K562 (cell line): ENCODE measurements at regions not wholly inside any gene's neighbourhood (a gene's known extent, or its start where the extent isn't known, plus 50 kb on each side); places are given as distances from the start of the nearest gene placed in this dataset.

Experiments used
- ATF7 ChIP-seq: fragments of 450-650 bp; IDR thresholded peaks from 2 replicates; pipeline ENCODE4 v1.7.1; 2014; ENCODE audit warnings: mild to moderate bottlenecking, moderate library complexity
- BCL6 ChIP-seq: fragments of 250-450 bp; sonication (Bioruptor Pico); IDR thresholded peaks from 2 replicates; pipeline ENCODE4 v1.4.0; 2020
- CAMTA2 ChIP-seq: fragments of 250-450 bp; sonication (Bioruptor Pico); conservative IDR thresholded peaks from 2 replicates; pipeline ENCODE4 v1.5.1; 2022
- CREBBP ChIP-seq: IDR thresholded peaks from one replicate; pipeline ENCODE4 v1.6.1; 2012; ENCODE audit warnings: low read depth, mild to moderate bottlenecking, control low read depth, inconsistent platforms, low read length
- GABPA ChIP-seq: fragments of 200-800 bp; sonication (Bioruptor generic); conservative IDR thresholded peaks from 2 replicates; pipeline ENCODE4 v1.6.1; 2016; ENCODE audit warnings: low read depth, missing genetic modification characterization, missing compliant biosample characterization
- GATA2 ChIP-seq: sonication (generic); formaldehyde crosslinking; IDR thresholded peaks from 2 replicates; pipeline ENCODE4 v1.4.0; 2020; ENCODE audit warnings: mild to moderate bottlenecking, missing genetic modification reagents
- GATAD2B ChIP-seq: fragments of 450-650 bp; IDR thresholded peaks from 2 replicates; pipeline ENCODE4 v1.6.1; 2017; ENCODE audit warnings: mild to moderate bottlenecking, borderline replicate concordance
- HNRNPH1 ChIP-seq: fragments of 200-400 bp; formaldehyde crosslinking; optimal IDR thresholded peaks from 2 replicates; pipeline ENCODE3; 2017; ENCODE audit warnings: low read depth, mild to moderate bottlenecking, low read length, moderate library complexity
- IFI16 ChIP-seq: fragments of 250-450 bp; sonication (Bioruptor Pico); IDR thresholded peaks from 2 replicates; pipeline ENCODE4 v2.1.2; 2022; ENCODE audit warnings: mild to moderate bottlenecking, inconsistent platforms
- NEUROD1 ChIP-seq: fragments of 150-350 bp; IDR thresholded peaks from 2 replicates; pipeline ENCODE4 v1.6.1; 2014; ENCODE audit warnings: borderline replicate concordance, low read length, low read depth; ENCODE audit not compliant: partially characterized antibody
- NFATC3 ChIP-seq: fragments of 450-650 bp; IDR thresholded peaks from 2 replicates; pipeline ENCODE4 v1.6.1; 2017; ENCODE audit warnings: mild to moderate bottlenecking
- NR3C1 ChIP-seq: sonication (generic); formaldehyde crosslinking; IDR thresholded peaks from 2 replicates; pipeline ENCODE4 v1.8.1; 2022; ENCODE audit warnings: missing genetic modification reagents
- XRCC4 ChIP-seq: IDR thresholded peaks from one replicate; pipeline ENCODE4 v1.6.1; 2011; ENCODE audit not compliant: insufficient read depth, insufficient read length; ENCODE audit errors: extremely low read depth
- ZNF12 ChIP-seq: sonication (generic); formaldehyde crosslinking; IDR thresholded peaks from 2 replicates; pipeline ENCODE4 v1.4.0; 2020; ENCODE audit warnings: mild to moderate bottlenecking, missing genetic modification reagents
- ZNF133 ChIP-seq: fragments of 250-450 bp; sonication (Bioruptor Pico); IDR thresholded peaks from 2 replicates; pipeline ENCODE4 v1.4.0; 2020; ENCODE audit warnings: mild to moderate bottlenecking
- ZNF263 ChIP-seq: sonication (generic); formaldehyde crosslinking; IDR thresholded peaks from 2 replicates; pipeline ENCODE4 v1.8.0; 2022; ENCODE audit warnings: mild to moderate bottlenecking, missing genetic modification reagents, borderline replicate concordance
- ZNF282 ChIP-seq: sonication (generic); formaldehyde crosslinking; IDR thresholded peaks from 2 replicates; pipeline ENCODE4 v1.8.1; 2023; ENCODE audit warnings: missing genetic modification reagents
- ZNF696 ChIP-seq: fragments of 250-450 bp; sonication (Bioruptor Pico); conservative IDR thresholded peaks from 2 replicates; pipeline ENCODE4 v1.4.0; 2020; ENCODE audit warnings: mild to moderate bottlenecking, moderate library complexity
- ZNF76 ChIP-seq: fragments of 250-450 bp; sonication (Bioruptor Pico); IDR thresholded peaks from 2 replicates; pipeline ENCODE4 v1.4.0; 2020; ENCODE audit warnings: mild to moderate bottlenecking, moderate library complexity, borderline replicate concordance
- TF ChIP-seq, protein P1 (sequence below): sonication (generic); formaldehyde crosslinking; IDR thresholded peaks from 2 replicates; pipeline ENCODE4 v1.8.0; 2022; ENCODE audit warnings: missing genetic modification reagents, mild to moderate bottlenecking, borderline replicate concordance
- TF ChIP-seq, protein P2 (sequence below): fragments of 200-800 bp; sonication (Bioruptor generic); IDR thresholded peaks from 2 replicates; pipeline ENCODE4 v1.6.1; 2017; ENCODE audit warnings: missing genetic modification characterization, missing compliant biosample characterization
- TF ChIP-seq, protein P3 (sequence below): fragments of 250-450 bp; sonication (Bioruptor Pico); IDR thresholded peaks from 2 replicates; pipeline ENCODE4 v1.5.0; 2021
- TF ChIP-seq, protein P4 (sequence below), 2 experiments: IDR thresholded peaks in 1 of 2; conservative IDR thresholded peaks in 1 of 2; 2 replicates each; pipeline ENCODE4 v1.6.1; 2016; ENCODE audit warnings: low read depth in 2 of 2, mild to moderate bottlenecking in 1 of 2, missing compliant biosample characterization in 1 of 2, missing genetic modification characterization in 1 of 2, moderate library complexity in 1 of 2

DNA sequence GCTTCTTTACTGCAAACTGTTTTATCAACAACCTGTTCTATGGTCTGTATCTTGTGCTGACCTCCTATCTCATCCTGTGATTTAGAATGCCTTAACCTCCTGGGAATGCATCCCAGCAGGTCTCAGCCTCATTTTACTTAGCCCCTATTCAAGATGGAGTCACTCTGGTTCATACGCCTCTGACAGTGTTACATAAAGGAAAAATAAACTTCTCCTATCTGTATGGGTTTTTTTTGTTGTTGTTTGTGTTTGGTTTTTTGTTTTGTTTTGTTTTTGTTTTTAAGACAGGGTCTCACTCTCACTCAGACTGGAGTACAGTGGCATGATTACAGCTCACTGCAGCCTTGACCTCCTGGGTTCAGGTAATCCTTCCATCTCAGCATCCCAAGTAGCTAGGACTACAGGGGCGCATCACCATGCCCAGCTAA, 62.1 kb downstream of the RESF1 start (continued):
- TF ChIP-seq ZNF282 (CRISPR knock-in tag) (no peak), IFI16 (CRISPR knock-in tag) (peak; percentile 95), CREBBP (no peak), CAMTA2 (CRISPR knock-in tag) (0 out of 2 replicates have a peak, but pooled peaks have one; percentile 49), NFATC3 (0 out of 2 replicates have a peak, but pooled peaks have one; percentile 18), NEUROD1 (no peak), GATAD2B (no peak), ZNF133 (CRISPR knock-in tag) (peak; percentile 39; the same call in 1 of the 2 replicates), GABPA (tag) (peak; percentile 61), BCL6 (CRISPR knock-in tag) (peak; percentile 91), ZNF263 (no peak), ZNF76 (CRISPR knock-in tag) (peak; percentile 96; the same call in 1 of the 2 replicates), GATA2 (CRISPR knock-in tag) (no peak), NR3C1 (CRISPR knock-in tag) (no peak), XRCC4 (no peak), ATF7 (no peak), ZNF696 (CRISPR knock-in tag) (peak; percentile 78), HNRNPH1 (no peak), ZNF12 (no peak)
- TF ChIP-seq, protein P1, sequence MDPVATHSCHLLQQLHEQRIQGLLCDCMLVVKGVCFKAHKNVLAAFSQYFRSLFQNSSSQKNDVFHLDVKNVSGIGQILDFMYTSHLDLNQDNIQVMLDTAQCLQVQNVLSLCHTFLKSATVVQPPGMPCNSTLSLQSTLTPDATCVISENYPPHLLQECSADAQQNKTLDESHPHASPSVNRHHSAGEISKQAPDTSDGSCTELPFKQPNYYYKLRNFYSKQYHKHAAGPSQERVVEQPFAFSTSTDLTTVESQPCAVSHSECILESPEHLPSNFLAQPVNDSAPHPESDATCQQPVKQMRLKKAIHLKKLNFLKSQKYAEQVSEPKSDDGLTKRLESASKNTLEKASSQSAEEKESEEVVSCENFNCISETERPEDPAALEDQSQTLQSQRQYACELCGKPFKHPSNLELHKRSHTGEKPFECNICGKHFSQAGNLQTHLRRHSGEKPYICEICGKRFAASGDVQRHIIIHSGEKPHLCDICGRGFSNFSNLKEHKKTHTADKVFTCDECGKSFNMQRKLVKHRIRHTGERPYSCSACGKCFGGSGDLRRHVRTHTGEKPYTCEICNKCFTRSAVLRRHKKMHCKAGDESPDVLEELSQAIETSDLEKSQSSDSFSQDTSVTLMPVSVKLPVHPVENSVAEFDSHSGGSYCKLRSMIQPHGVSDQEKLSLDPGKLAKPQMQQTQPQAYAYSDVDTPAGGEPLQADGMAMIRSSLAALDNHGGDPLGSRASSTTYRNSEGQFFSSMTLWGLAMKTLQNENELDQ (CRISPR knock-in tag), result no peak
- TF ChIP-seq, protein P2, sequence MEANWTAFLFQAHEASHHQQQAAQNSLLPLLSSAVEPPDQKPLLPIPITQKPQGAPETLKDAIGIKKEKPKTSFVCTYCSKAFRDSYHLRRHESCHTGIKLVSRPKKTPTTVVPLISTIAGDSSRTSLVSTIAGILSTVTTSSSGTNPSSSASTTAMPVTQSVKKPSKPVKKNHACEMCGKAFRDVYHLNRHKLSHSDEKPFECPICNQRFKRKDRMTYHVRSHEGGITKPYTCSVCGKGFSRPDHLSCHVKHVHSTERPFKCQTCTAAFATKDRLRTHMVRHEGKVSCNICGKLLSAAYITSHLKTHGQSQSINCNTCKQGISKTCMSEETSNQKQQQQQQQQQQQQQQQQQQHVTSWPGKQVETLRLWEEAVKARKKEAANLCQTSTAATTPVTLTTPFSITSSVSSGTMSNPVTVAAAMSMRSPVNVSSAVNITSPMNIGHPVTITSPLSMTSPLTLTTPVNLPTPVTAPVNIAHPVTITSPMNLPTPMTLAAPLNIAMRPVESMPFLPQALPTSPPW (CRISPR knock-in tag), result peak; percentile 38
- TF ChIP-seq, protein P3, sequence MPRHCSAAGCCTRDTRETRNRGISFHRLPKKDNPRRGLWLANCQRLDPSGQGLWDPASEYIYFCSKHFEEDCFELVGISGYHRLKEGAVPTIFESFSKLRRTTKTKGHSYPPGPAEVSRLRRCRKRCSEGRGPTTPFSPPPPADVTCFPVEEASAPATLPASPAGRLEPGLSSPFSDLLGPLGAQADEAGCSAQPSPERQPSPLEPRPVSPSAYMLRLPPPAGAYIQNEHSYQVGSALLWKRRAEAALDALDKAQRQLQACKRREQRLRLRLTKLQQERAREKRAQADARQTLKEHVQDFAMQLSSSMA (CRISPR knock-in tag), result peak; percentile 82; the same call in 1 of the 2 replicates
- TF ChIP-seq, protein P4, sequence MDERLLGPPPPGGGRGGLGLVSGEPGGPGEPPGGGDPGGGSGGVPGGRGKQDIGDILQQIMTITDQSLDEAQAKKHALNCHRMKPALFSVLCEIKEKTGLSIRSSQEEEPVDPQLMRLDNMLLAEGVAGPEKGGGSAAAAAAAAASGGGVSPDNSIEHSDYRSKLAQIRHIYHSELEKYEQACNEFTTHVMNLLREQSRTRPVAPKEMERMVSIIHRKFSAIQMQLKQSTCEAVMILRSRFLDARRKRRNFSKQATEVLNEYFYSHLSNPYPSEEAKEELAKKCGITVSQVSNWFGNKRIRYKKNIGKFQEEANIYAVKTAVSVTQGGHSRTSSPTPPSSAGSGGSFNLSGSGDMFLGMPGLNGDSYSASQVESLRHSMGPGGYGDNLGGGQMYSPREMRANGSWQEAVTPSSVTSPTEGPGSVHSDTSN (CRISPR knock-in tag; IDR thresholded peaks at IDR 0.05; ENCODE audit: low read depth), result no peak
- TF ChIP-seq, protein P4 (tag; conservative IDR thresholded peaks at IDR 0.05; ENCODE audit: low read depth), result peak; percentile 88
